NCI-H1048 (cell line): ENCODE measurements at regions not wholly inside any gene's neighbourhood (a gene's known extent, or its start where the extent isn't known, plus 50 kb on each side); places are given as distances from the start of the nearest gene placed in this dataset.
"Not testable (repeated sequence)": the region's sequence is repeated elsewhere in the genome, so short reads cannot be mapped to it uniquely, and the experiment has no call there.

Experiments
- DNase-seq: peaks from one replicate; lab custom pipeline; 2025; lab: John Stamatoyannopoulos, UW

- no peak for DNase-seq
Measured at GRCh38 chr6:139962654-139963347, 588.4 kb upstream of the CITED2 start.

GRCh38 chr6:139961190-139961589 is 586.7 kb upstream of the CITED2 start:
- DNase-seq, result no peak

- no peak for DNase-seq
Measured at GRCh38 chr6:139960671-139961070, 586.2 kb upstream of the CITED2 start.

GRCh38 chr6:139955366-139956155 is 581.1 kb upstream of the CITED2 start:
- DNase-seq, result no peak

GRCh38 chr6:139954463-139955071 is 580.1 kb upstream of the CITED2 start:
- no peak for DNase-seq

- DNase-seq, result not testable (repeated sequence)
Measured at GRCh38 chr6:139953780-139954179, 579.3 kb upstream of the CITED2 start.

GRCh38 chr6:139951172-139951571 is 576.7 kb upstream of the CITED2 start:
- DNase-seq, result no peak

GRCh38 chr6:139944976-139945375 is 570.5 kb upstream of the CITED2 start:
- DNase-seq, result no peak

- DNase-seq, result no peak
Measured at GRCh38 chr6:139944131-139944530, 569.7 kb upstream of the CITED2 start.

GRCh38 chr6:139943391-139943790 is 568.9 kb upstream of the CITED2 start:
- no peak for DNase-seq

- no peak for DNase-seq
Measured at GRCh38 chr6:139942331-139942730, 567.9 kb upstream of the CITED2 start.

- DNase-seq, result no peak
Measured at GRCh38 chr6:139941826-139942225, 567.4 kb upstream of the CITED2 start.

GRCh38 chr6:139940741-139941729 is 566.6 kb upstream of the CITED2 start:
- no peak for DNase-seq

- DNase-seq, result no peak
Measured at GRCh38 chr6:139939189-139939979, 564.9 kb upstream of the CITED2 start.

- no peak for DNase-seq
Measured at GRCh38 chr6:139932671-139933070, 558.2 kb upstream of the CITED2 start.

GRCh38 chr6:139931747-139932146 is 557.3 kb upstream of the CITED2 start:
- no peak for DNase-seq

GRCh38 chr6:139927742-139928305 is 553.4 kb upstream of the CITED2 start:
- DNase-seq, result no peak

GRCh38 chr6:139927236-139927635 is 552.8 kb upstream of the CITED2 start:
- no peak for DNase-seq

GRCh38 chr6:139926711-139927110 is 552.3 kb upstream of the CITED2 start:
- no peak for DNase-seq

- DNase-seq, result no peak
Measured at GRCh38 chr6:139925894-139926641, 551.6 kb upstream of the CITED2 start.
